Mesothelial cell of epicardium (in vitro differentiated cells): ENCODE measurements at regions not wholly inside any gene's neighbourhood (a gene's known extent, or its start where the extent isn't known, plus 50 kb on each side); places are given as distances from the start of the nearest gene placed in this dataset.
A peak's percentile ranks its signal among the peaks of the same experiment; 100 is the strongest.
"Not testable (repeated sequence)": the region's sequence is repeated elsewhere in the genome, so short reads cannot be mapped to it uniquely, and the experiment has no call there.

Source experiments
- DNase-seq, 2 experiments: peaks; one replicate each; pipeline ENCODE4 v3.0.0; 2021; ENCODE audit warnings: low spot score in 2 of 2; ENCODE audit not compliant: unreplicated experiment in 2 of 2
- H3K27ac Mint-ChIP-seq: 2 replicates; pipeline ENCODE4 v1.8.0; 2021; ENCODE audit warnings: mixed read lengths
- H3K27me3 Mint-ChIP-seq: 2 replicates; pipeline ENCODE4 v1.8.0; 2021; ENCODE audit warnings: low read depth, mixed read lengths
- H3K36me3 Mint-ChIP-seq: 2 replicates; pipeline ENCODE4 v1.8.0; 2021; ENCODE audit warnings: mixed read lengths
- H3K4me1 Mint-ChIP-seq: 2 replicates; pipeline ENCODE4 v1.8.0; 2021; ENCODE audit warnings: mixed read lengths
- H3K4me3 Mint-ChIP-seq: 2 replicates; pipeline ENCODE4 v1.8.0; 2021; ENCODE audit warnings: mild to moderate bottlenecking, moderate library complexity, mixed read lengths
- H3K9me3 Mint-ChIP-seq: 2 replicates; pipeline ENCODE4 v1.8.0; 2021; ENCODE audit warnings: mixed read lengths
- CTCF ChIP-seq: fragments of 200-600 bp; sonication (generic); IDR thresholded peaks from one replicate; pipeline ENCODE4 v1.5.0; 2021; ENCODE audit warnings: antibody characterized with exemption; ENCODE audit not compliant: unreplicated experiment

GRCh38 chr10:117804470-117805011, 242.2 kb downstream of the RAB11FIP2 start:
- H3K27me3 Mint-ChIP-seq, result no peaks in the 10 kb centered on the region
- H3K9me3 Mint-ChIP-seq, result peaks cover under 1% of the 10 kb centered on the region
- H3K4me1 Mint-ChIP-seq, result peaks cover 11% of the 10 kb centered on the region
- no peaks in the 10 kb centered on the region for H3K36me3 Mint-ChIP-seq
- no peak overlapping the region for H3K4me3 Mint-ChIP-seq
- DNase-seq, result no peak
- no peak overlapping the region for H3K27ac Mint-ChIP-seq
- no peak for TF ChIP-seq CTCF

- DNase-seq, result no peak
- no peak overlapping the region for H3K27ac Mint-ChIP-seq
- no peaks in the 10 kb centered on the region for H3K27me3 Mint-ChIP-seq
- H3K9me3 Mint-ChIP-seq, result peaks cover 5% of the 10 kb centered on the region
- no peak overlapping the region for H3K4me3 Mint-ChIP-seq
- peaks cover 11% of the 10 kb centered on the region for H3K4me1 Mint-ChIP-seq
- TF ChIP-seq CTCF, result no peak
- no peaks in the 10 kb centered on the region for H3K36me3 Mint-ChIP-seq
Observed at GRCh38 chr10:117805139-117805538, 241.6 kb downstream of the RAB11FIP2 start.

- Mint-ChIP-seq H3K4me3 (no peak overlapping the region), H3K9me3 (peaks cover 9% of the 10 kb centered on the region), H3K27ac (peak overlapping the region; percentile 45), H3K4me1 (peaks cover 11% of the 10 kb centered on the region), H3K27me3 (no peaks in the 10 kb centered on the region), H3K36me3 (peaks cover 3% of the 10 kb centered on the region)
- no peak for TF ChIP-seq CTCF
- DNase-seq, result peak in 1 of 2 experiments; percentile 26
Observed at GRCh38 chr10:117807441-117807840, 239.3 kb downstream of the RAB11FIP2 start.

- H3K27me3 Mint-ChIP-seq, H3K4me1 Mint-ChIP-seq, H3K9me3 Mint-ChIP-seq, H3K27ac Mint-ChIP-seq, H3K4me3 Mint-ChIP-seq, H3K36me3 Mint-ChIP-seq: not testable (repeated sequence)
- DNase-seq, result peak in 1 of 2 experiments; percentile 3
Observed at GRCh38 chr10:117815816-117816215, 230.9 kb downstream of the RAB11FIP2 start.

- no peak for TF ChIP-seq CTCF
- peak in 1 of 2 experiments; percentile 0 for DNase-seq
- H3K27me3 Mint-ChIP-seq, result peaks cover 6% of the 10 kb centered on the region
Observed at GRCh38 chr10:117817116-117817515, 229.6 kb downstream of the RAB11FIP2 start.

GRCh38 chr10:117818721-117819120, 228.0 kb downstream of the RAB11FIP2 start:
- Mint-ChIP-seq H3K4me1 (peaks cover 9% of the 10 kb centered on the region), H3K9me3 (no peaks in the 10 kb centered on the region), H3K27me3 (peaks cover 6% of the 10 kb centered on the region), H3K27ac (no peak overlapping the region), H3K4me3 (no peak overlapping the region), H3K36me3 (no peaks in the 10 kb centered on the region)
- peak in 1 of 2 experiments; percentile 17 for DNase-seq
- TF ChIP-seq CTCF, result no peak

More at GRCh38 chr10:117817116-117817515, 229.6 kb downstream of the RAB11FIP2 start:
- H3K27ac Mint-ChIP-seq, result no peak overlapping the region
- H3K4me3 Mint-ChIP-seq, result no peak overlapping the region
- no peaks in the 10 kb centered on the region for H3K36me3 Mint-ChIP-seq
- H3K9me3 Mint-ChIP-seq, result no peaks in the 10 kb centered on the region
- peaks cover 9% of the 10 kb centered on the region for H3K4me1 Mint-ChIP-seq
